ENCODE measurements at regions not wholly inside any gene's neighbourhood (a gene's known extent, or its start where the extent isn't known, plus 50 kb on each side); places are given as distances from the start of the nearest gene placed in this dataset.

GRCh38 chr4:86431543-86432116 lies 71.8 kb upstream of the MAPK10 start:
- no peak for TF ChIP-seq SPI1 (IDR thresholded peaks at IDR 0.05; ENCODE audit: low read depth, low read length)
- TF ChIP-seq POLR2A (IDR thresholded peaks at IDR 0.05; ENCODE audit: low read depth, low read length), result no peak
- no peak for TF ChIP-seq POLR2AphosphoS5 (IDR thresholded peaks at IDR 0.05; ENCODE audit: low read depth, low read length)
- no peak for TF ChIP-seq TAF1 (IDR thresholded peaks at IDR 0.05; ENCODE audit: low read depth, low read length)
- no peak for TF ChIP-seq PAX5 (IDR thresholded peaks at IDR 0.05; ENCODE audit: insufficient read depth, low read length, severe bottlenecking)
- TF ChIP-seq POU2F2 (IDR thresholded peaks at IDR 0.05; ENCODE audit: low read depth, low read length), result no peak
